Fibroblast of lung (primary cell): ENCODE measurements at regions not wholly inside any gene's neighbourhood (a gene's known extent, or its start where the extent isn't known, plus 50 kb on each side); places are given as distances from the start of the nearest gene placed in this dataset.

ENCODE experiments used
- CTCF ChIP-seq, 2 donors: IDR thresholded peaks in 1 of 2; conservative IDR thresholded peaks in 1 of 2; 1 replicate in 1 of 2; 2 replicates in 1 of 2; pipeline ENCODE4 v1.5.1; 2011 to 2012; ENCODE audit warnings: low read length in 2 of 2, control low read depth in 1 of 2, inconsistent platforms in 1 of 2, low read depth in 1 of 2, mild to moderate bottlenecking in 1 of 2
- EZH2 ChIP-seq: IDR thresholded peaks from 2 replicates; pipeline ENCODE4 v1.5.1; 2012; ENCODE audit warnings: low read length, control low read depth, mild to moderate bottlenecking; ENCODE audit errors: missing control alignments

DNA sequence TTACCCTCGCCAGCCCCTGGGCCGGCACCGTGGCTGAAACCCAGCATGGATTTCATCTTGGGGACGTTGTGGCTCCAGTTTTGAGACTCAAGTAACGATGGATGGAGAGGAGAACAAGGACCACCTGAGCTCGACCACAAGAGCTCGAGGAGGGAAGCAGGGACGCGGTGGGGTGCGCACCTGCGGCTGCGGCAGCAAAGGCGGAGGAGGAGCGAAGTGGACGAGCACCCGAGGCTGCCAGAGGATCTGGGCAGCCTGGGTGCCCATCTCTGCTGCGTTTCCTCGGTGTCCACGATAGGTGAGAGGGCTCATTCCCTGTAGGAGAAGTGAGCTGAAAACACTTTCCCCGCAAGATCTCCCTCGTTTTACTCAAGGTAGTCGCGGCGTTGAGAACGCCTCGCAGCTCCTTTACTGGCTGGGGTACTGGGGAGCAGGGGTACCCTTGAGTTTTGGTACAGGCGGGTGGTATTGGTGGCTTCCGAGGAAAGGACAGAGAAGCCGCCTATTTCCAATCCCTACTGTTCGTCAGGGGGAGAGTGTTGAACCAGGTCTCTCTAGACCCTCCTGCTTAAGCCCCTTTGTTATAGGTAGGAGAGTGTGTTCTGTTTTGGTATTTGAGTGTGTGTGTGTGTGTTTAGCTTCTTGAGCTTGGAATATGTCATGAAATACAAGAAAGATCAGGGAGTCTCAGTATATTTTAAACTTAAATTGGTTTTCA, 137.7 kb downstream of the TRIM27 start:
- TF ChIP-seq EZH2: no peak
- no peak for TF ChIP-seq CTCF (conservative IDR thresholded peaks at IDR 0.05 in 1 of 2, IDR thresholded peaks at IDR 0.05 in 1 of 2; ENCODE audit: low read depth in 1 of 2, low read length in 2 of 2)
